Activated naive CD8-positive, alpha-beta T cell (primary cell): ENCODE measurements at regions not wholly inside any gene's neighbourhood (a gene's known extent, or its start where the extent isn't known, plus 50 kb on each side); places are given as distances from the start of the nearest gene placed in this dataset.

Experiments
- H3K27ac Mint-ChIP-seq: one replicate; pipeline ENCODE4 v1.8.0; 2021; ENCODE audit warnings: mixed read lengths
- H3K27me3 Mint-ChIP-seq: one replicate; pipeline ENCODE4 v1.8.0; 2021; ENCODE audit warnings: mixed read lengths
- H3K36me3 Mint-ChIP-seq: one replicate; pipeline ENCODE4 v1.8.0; 2021; ENCODE audit warnings: mixed read lengths
- H3K4me1 Mint-ChIP-seq: one replicate; pipeline ENCODE4 v1.8.0; 2021; ENCODE audit warnings: low read depth, mixed read lengths
- H3K4me3 Mint-ChIP-seq: one replicate; pipeline ENCODE4 v1.8.0; 2021; ENCODE audit warnings: mild to moderate bottlenecking, mixed read lengths
- H3K9me3 Mint-ChIP-seq: one replicate; pipeline ENCODE4 v1.8.0; 2021; ENCODE audit warnings: low read depth, mixed read lengths

GRCh38 chr14:53591816-53592215, 364.8 kb downstream of the BMP4 start:
- H3K4me1 Mint-ChIP-seq = no peaks in the 10 kb centered on the region
- H3K27ac Mint-ChIP-seq = no peak overlapping the region
- peaks cover 7% of the 10 kb centered on the region for H3K9me3 Mint-ChIP-seq
- H3K4me3 Mint-ChIP-seq = no peak overlapping the region
- H3K27me3 Mint-ChIP-seq = peaks cover 2% of the 10 kb centered on the region
- H3K36me3 Mint-ChIP-seq = no peaks in the 10 kb centered on the region

GRCh38 chr14:53581504-53581903, 375.1 kb downstream of the BMP4 start:
- no peak overlapping the region for H3K4me3 Mint-ChIP-seq
- H3K9me3 Mint-ChIP-seq = no peaks in the 10 kb centered on the region

GRCh38 chr14:53571641-53572328, 384.8 kb downstream of the BMP4 start:
- Mint-ChIP-seq H3K27ac (no peak overlapping the region), H3K4me3 (no peak overlapping the region), H3K4me1 (no peaks in the 10 kb centered on the region), H3K9me3 (peaks cover 6% of the 10 kb centered on the region), H3K27me3 (peaks cover 19% of the 10 kb centered on the region), H3K36me3 (no peaks in the 10 kb centered on the region)

More at GRCh38 chr14:53581504-53581903, 375.1 kb downstream of the BMP4 start:
- Mint-ChIP-seq H3K4me1 (no peaks in the 10 kb centered on the region), H3K27ac (no peak overlapping the region), H3K36me3 (no peaks in the 10 kb centered on the region), H3K27me3 (peaks cover 1% of the 10 kb centered on the region)

GRCh38 chr14:53570411-53571387, 385.9 kb downstream of the BMP4 start:
- Mint-ChIP-seq H3K9me3 (peaks cover 3% of the 10 kb centered on the region), H3K4me1 (no peaks in the 10 kb centered on the region), H3K27me3 (peaks cover 17% of the 10 kb centered on the region), H3K4me3 (no peak overlapping the region), H3K27ac (no peak overlapping the region), H3K36me3 (no peaks in the 10 kb centered on the region)

GRCh38 chr14:53569446-53569845, 387.2 kb downstream of the BMP4 start:
- Mint-ChIP-seq H3K4me3 (no peak overlapping the region), H3K27ac (no peak overlapping the region), H3K4me1 (no peaks in the 10 kb centered on the region), H3K36me3 (no peaks in the 10 kb centered on the region), H3K9me3 (peaks cover 3% of the 10 kb centered on the region), H3K27me3 (peaks cover 17% of the 10 kb centered on the region)

- H3K4me1 Mint-ChIP-seq = no peaks in the 10 kb centered on the region
- no peak overlapping the region for H3K4me3 Mint-ChIP-seq
- peaks cover 14% of the 10 kb centered on the region for H3K27me3 Mint-ChIP-seq
- peaks cover 8% of the 10 kb centered on the region for H3K9me3 Mint-ChIP-seq
- H3K36me3 Mint-ChIP-seq = no peaks in the 10 kb centered on the region
- H3K27ac Mint-ChIP-seq = no peak overlapping the region
Observed at GRCh38 chr14:53567236-53567780, 389.3 kb downstream of the BMP4 start.

- no peaks in the 10 kb centered on the region for H3K4me1 Mint-ChIP-seq
- H3K4me3 Mint-ChIP-seq = no peak overlapping the region
- peaks cover 16% of the 10 kb centered on the region for H3K9me3 Mint-ChIP-seq
- peaks cover 3% of the 10 kb centered on the region for H3K27me3 Mint-ChIP-seq
- peaks cover 3% of the 10 kb centered on the region for H3K36me3 Mint-ChIP-seq
- no peak overlapping the region for H3K27ac Mint-ChIP-seq
Observed at GRCh38 chr14:53564870-53565269, 391.8 kb downstream of the BMP4 start.

- Mint-ChIP-seq H3K4me1 (no peaks in the 10 kb centered on the region), H3K9me3 (peaks cover 16% of the 10 kb centered on the region), H3K27ac (no peak overlapping the region), H3K36me3 (peaks cover 3% of the 10 kb centered on the region), H3K27me3 (peaks cover 2% of the 10 kb centered on the region), H3K4me3 (no peak overlapping the region)
Observed at GRCh38 chr14:53563628-53564027, 393.0 kb downstream of the BMP4 start.

GRCh38 chr14:53553221-53553620, 400.1 kb upstream of the DDHD1 start:
- no peaks in the 10 kb centered on the region for H3K9me3 Mint-ChIP-seq
- H3K27me3 Mint-ChIP-seq = no peaks in the 10 kb centered on the region
- H3K36me3 Mint-ChIP-seq = peaks cover 2% of the 10 kb centered on the region
- no peak overlapping the region for H3K4me3 Mint-ChIP-seq
- no peak overlapping the region for H3K27ac Mint-ChIP-seq
- no peaks in the 10 kb centered on the region for H3K4me1 Mint-ChIP-seq

GRCh38 chr14:53551862-53552261, 398.7 kb upstream of the DDHD1 start:
- H3K36me3 Mint-ChIP-seq = no peaks in the 10 kb centered on the region
- H3K4me1 Mint-ChIP-seq = no peaks in the 10 kb centered on the region
- no peak overlapping the region for H3K4me3 Mint-ChIP-seq
- H3K27ac Mint-ChIP-seq = no peak overlapping the region
- H3K27me3 Mint-ChIP-seq = no peaks in the 10 kb centered on the region
- H3K9me3 Mint-ChIP-seq = no peaks in the 10 kb centered on the region

GRCh38 chr14:53550776-53551175, 397.7 kb upstream of the DDHD1 start:
- no peaks in the 10 kb centered on the region for H3K4me1 Mint-ChIP-seq
- no peak overlapping the region for H3K27ac Mint-ChIP-seq
- no peaks in the 10 kb centered on the region for H3K27me3 Mint-ChIP-seq
- no peaks in the 10 kb centered on the region for H3K9me3 Mint-ChIP-seq
- no peak overlapping the region for H3K4me3 Mint-ChIP-seq
- no peaks in the 10 kb centered on the region for H3K36me3 Mint-ChIP-seq

- no peak overlapping the region for H3K4me3 Mint-ChIP-seq
- no peak overlapping the region for H3K27ac Mint-ChIP-seq
- H3K36me3 Mint-ChIP-seq = no peaks in the 10 kb centered on the region
- H3K27me3 Mint-ChIP-seq = no peaks in the 10 kb centered on the region
- no peaks in the 10 kb centered on the region for H3K4me1 Mint-ChIP-seq
- H3K9me3 Mint-ChIP-seq = no peaks in the 10 kb centered on the region
Observed at GRCh38 chr14:53549956-53550355, 396.8 kb upstream of the DDHD1 start.

- Mint-ChIP-seq H3K9me3 (no peaks in the 10 kb centered on the region), H3K4me1 (no peaks in the 10 kb centered on the region), H3K27me3 (no peaks in the 10 kb centered on the region), H3K36me3 (no peaks in the 10 kb centered on the region), H3K27ac (no peak overlapping the region), H3K4me3 (no peak overlapping the region)
Observed at GRCh38 chr14:53547593-53547992, 394.5 kb upstream of the DDHD1 start.

- no peak overlapping the region for H3K27ac Mint-ChIP-seq
- H3K9me3 Mint-ChIP-seq = no peaks in the 10 kb centered on the region
- H3K27me3 Mint-ChIP-seq = no peaks in the 10 kb centered on the region
- H3K36me3 Mint-ChIP-seq = no peaks in the 10 kb centered on the region
- no peak overlapping the region for H3K4me3 Mint-ChIP-seq
- no peaks in the 10 kb centered on the region for H3K4me1 Mint-ChIP-seq
Observed at GRCh38 chr14:53545217-53545616, 392.1 kb upstream of the DDHD1 start.

GRCh38 chr14:53542732-53543131, 389.6 kb upstream of the DDHD1 start:
- H3K27me3 Mint-ChIP-seq = no peaks in the 10 kb centered on the region

More at GRCh38 chr14:53542732-53543131, 389.6 kb upstream of the DDHD1 start:
- no peaks in the 10 kb centered on the region for H3K36me3 Mint-ChIP-seq
- H3K4me3 Mint-ChIP-seq = no peak overlapping the region
- no peaks in the 10 kb centered on the region for H3K9me3 Mint-ChIP-seq
- H3K27ac Mint-ChIP-seq = no peak overlapping the region
- H3K4me1 Mint-ChIP-seq = no peaks in the 10 kb centered on the region
